ENCODE measurements at regions not wholly inside any gene's neighbourhood (a gene's known extent, or its start where the extent isn't known, plus 50 kb on each side); places are given as distances from the start of the nearest gene placed in this dataset.

DNA sequence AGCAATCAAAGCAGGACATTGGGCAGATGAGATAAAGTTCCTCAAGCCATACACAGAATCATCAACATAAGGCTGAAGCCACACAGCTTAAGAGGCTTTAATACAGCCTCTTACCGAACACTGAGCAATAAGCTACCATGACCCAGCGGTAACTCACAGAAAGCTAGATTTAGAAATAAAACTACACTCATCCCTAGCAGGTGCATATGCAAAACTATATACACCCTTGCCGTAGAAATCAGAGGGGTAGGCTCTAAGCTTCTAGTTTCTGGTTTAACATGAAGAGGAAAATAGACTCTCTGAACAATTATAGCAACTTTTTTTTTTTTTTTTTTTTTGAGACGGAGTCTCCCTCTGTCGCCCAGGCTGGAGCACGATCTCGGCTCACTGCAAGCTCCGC lies 428.8 kb upstream of the FIGN start:
- no peak for DNase-seq (ENCODE audit: low spot score)
- TF ChIP-seq, protein P1, sequence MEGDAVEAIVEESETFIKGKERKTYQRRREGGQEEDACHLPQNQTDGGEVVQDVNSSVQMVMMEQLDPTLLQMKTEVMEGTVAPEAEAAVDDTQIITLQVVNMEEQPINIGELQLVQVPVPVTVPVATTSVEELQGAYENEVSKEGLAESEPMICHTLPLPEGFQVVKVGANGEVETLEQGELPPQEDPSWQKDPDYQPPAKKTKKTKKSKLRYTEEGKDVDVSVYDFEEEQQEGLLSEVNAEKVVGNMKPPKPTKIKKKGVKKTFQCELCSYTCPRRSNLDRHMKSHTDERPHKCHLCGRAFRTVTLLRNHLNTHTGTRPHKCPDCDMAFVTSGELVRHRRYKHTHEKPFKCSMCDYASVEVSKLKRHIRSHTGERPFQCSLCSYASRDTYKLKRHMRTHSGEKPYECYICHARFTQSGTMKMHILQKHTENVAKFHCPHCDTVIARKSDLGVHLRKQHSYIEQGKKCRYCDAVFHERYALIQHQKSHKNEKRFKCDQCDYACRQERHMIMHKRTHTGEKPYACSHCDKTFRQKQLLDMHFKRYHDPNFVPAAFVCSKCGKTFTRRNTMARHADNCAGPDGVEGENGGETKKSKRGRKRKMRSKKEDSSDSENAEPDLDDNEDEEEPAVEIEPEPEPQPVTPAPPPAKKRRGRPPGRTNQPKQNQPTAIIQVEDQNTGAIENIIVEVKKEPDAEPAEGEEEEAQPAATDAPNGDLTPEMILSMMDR (IDR thresholded peaks at IDR 0.05) = no peak
- Histone ChIP-seq H3K4me3 (no peak overlapping the region), H3K27ac (no peak overlapping the region)

DNA sequence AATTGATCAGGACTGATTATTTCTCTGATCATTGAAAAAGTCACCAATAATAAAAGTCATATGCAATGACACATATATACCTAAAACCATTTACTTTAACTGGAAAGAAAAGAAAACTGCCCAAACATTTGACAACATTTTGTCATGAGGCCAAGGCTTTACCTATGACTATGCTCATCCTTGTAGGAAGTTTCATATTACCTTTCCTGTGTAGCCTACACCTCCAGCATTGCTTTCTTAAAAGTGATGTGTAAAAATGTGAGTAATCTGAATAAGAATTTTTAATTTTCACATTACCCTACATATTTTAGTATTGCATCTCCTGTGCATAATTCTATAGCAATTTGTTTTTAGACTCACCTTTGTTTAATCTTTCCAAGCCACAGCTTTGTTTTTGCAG lies 419.8 kb upstream of the FIGN start:
- H3K27ac ChIP-seq = no peak overlapping the region
- H3K4me3 ChIP-seq = no peak overlapping the region
- no peak for DNase-seq (ENCODE audit: low spot score)
- TF ChIP-seq, protein P1 (IDR thresholded peaks at IDR 0.05) = no peak

DNA sequence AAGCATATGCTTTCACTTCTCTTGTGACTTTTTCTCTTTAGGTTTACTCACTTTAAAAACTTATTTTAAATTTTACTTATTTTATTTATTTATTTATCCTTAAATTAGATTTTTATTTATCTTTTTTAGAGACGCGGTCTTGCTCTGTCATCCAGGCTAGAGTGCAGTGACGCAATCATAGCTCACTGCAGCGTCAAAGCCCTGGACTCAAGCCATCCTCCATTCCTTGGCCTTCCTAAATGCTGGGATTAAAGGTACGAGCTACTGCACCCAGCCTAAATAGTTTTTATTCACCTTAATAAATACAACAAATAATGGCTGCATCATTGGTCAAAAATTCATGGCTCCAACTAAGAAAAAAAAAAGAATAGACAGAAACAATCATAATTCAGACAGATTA lies 415.7 kb upstream of the FIGN start:
- Histone ChIP-seq H3K27ac (no peak overlapping the region), H3K4me3 (no peak overlapping the region)
- DNase-seq (ENCODE audit: low spot score) = no peak
- TF ChIP-seq, protein P1 (IDR thresholded peaks at IDR 0.05) = no peak

DNA sequence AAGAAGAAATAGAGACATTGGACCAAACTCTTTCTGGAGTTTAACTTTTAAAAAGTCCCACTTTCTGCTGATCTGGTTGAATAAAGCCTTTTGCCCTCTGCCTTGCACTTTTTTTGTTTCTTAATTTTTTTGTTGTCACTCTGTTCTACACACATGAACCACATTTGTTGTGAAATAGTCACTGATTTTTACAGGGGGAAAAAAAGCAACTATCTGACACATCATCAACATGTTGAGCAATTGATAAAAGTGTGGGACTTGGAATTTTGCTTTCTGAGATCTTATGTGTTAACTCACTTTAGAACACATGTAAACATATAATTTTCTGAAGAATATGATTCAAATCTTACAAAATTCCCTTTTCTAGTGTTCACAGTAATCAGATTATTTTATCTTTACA lies 414.8 kb upstream of the FIGN start:
- H3K4me3 ChIP-seq = no peak overlapping the region
- DNase-seq (ENCODE audit: low spot score) = no peak
- H3K27ac ChIP-seq = no peak overlapping the region
- TF ChIP-seq, protein P1 (IDR thresholded peaks at IDR 0.05) = no peak

DNA sequence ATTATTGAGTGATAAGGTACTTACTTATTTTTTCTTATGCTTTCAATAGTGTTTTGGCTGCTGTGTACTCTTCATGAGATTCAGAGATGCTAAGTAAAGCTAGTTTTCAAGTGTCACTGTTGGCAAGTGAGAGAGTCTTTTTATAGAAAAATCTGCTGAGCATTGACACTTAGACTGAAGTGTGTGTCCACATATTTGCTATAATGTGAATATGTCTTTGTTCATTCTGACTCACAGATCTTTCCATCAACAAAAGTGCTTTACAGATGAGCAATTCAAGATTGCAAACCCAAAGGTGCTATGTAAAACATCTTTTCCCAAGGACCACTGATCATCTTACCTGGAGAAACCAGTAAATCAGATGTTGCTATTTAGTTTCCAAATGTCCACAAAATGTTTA lies 410.6 kb upstream of the FIGN start:
- Histone ChIP-seq H3K4me3 (no peak overlapping the region), H3K27ac (no peak overlapping the region)
- TF ChIP-seq, protein P1 (IDR thresholded peaks at IDR 0.05) = no peak
- no peak for DNase-seq (ENCODE audit: low spot score)

DNA sequence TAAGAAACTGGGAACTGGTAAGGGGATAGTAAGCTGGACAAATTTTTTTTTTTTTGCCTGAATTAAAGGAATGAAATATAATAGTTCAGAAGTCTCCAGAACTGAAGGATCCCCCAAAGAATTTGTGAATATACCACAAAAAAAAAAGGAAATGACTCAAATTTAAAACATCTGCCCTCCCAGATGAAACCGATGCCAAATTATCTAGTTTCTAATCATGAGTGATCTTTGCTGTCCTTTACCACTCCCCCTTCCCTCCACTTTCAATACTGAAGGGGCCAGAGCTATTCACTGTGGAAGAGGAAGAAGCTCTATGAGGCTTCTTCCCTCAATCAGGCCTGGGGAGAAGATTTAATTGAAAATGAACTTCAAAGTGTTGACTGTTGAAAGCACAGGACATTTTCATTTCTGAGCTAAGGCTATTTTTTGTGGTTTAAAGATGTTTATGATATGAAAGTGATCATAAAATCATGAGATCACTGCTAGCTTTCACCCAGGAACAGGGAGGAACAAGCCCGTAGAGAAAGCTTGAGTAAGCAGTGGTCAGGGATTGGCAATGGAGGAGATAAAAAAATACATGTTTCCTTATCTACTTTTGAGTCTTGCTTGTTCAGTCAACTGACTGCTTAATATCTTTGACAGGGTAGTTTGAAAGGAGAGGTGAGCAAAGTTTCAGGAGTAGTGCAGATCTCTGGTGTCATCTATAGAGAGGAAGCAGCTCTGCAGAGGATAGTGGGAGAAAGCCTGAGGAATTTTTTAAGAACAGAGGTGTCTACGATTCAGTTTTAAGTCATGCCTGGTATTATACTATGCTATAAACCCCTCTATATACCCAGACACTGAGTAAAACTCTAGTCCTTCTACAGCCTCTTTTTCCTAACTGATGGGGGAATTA lies 409.5 kb upstream of the FIGN start:
- Histone ChIP-seq H3K27ac (no peak overlapping the region), H3K4me3 (no peak overlapping the region)
- no peak for DNase-seq (ENCODE audit: low spot score)
- TF ChIP-seq, protein P1 (IDR thresholded peaks at IDR 0.05) = no peak

Data from coronary artery (tissue), 2 donors.